Hematopoietic multipotent progenitor cell treated with erythropoietin and hydrocortisone succinate and interleukin-3 and kit ligand, for 6 days (in vitro differentiated cells): ENCODE measurements at regions not wholly inside any gene's neighbourhood (a gene's known extent, or its start where the extent isn't known, plus 50 kb on each side); places are given as distances from the start of the nearest gene placed in this dataset.

Experiments
- DNase-seq: peaks from one replicate; pipeline ENCODE4 v3.0.0-alpha.2; 2015

GRCh38 chrX:67480789-67481188 lies 63.0 kb upstream of the AR start:
- no peak for DNase-seq
